GM21367 (cell line): ENCODE measurements at regions not wholly inside any gene's neighbourhood (a gene's known extent, or its start where the extent isn't known, plus 50 kb on each side); places are given as distances from the start of the nearest gene placed in this dataset.
"Not testable (repeated sequence)": the region's sequence is repeated elsewhere in the genome, so short reads cannot be mapped to it uniquely, and the experiment has no call there.

Experiments
- ATAC-seq: cut with Tn5 transposase; IDR thresholded peaks from one replicate; pipeline ENCODE4 v1.9.1; 2021; ENCODE audit not compliant: unreplicated experiment

- not testable (repeated sequence) for ATAC-seq
Measured at GRCh38 chr1:120657804-120658203, 65.9 kb upstream of the NBPF26 start.

GRCh38 chr1:120658622-120659021 lies 65.1 kb upstream of the NBPF26 start:
- not testable (repeated sequence) for ATAC-seq

GRCh38 chr1:120659133-120659532 lies 64.6 kb upstream of the NBPF26 start:
- ATAC-seq, result not testable (repeated sequence)

GRCh38 chr1:120664376-120665249 lies 59.1 kb upstream of the NBPF26 start:
- not testable (repeated sequence) for ATAC-seq

GRCh38 chr1:120665250-120665577 lies 58.5 kb upstream of the NBPF26 start:
- not testable (repeated sequence) for ATAC-seq

GRCh38 chr1:120668187-120668586 lies 55.6 kb upstream of the NBPF26 start:
- ATAC-seq, result not testable (repeated sequence)
